H1 (cell line): ENCODE measurements at regions not wholly inside any gene's neighbourhood (a gene's known extent, or its start where the extent isn't known, plus 50 kb on each side); places are given as distances from the start of the nearest gene placed in this dataset.

Experiments
- CBX8 ChIP-seq: fragments of 300-800, 300-1000 bp; sonication (generic); IDR thresholded peaks from 2 replicates; pipeline ENCODE4 v1.7.1; 2016; ENCODE audit warnings: low read depth, low read length, borderline replicate concordance
- E2F6 ChIP-seq: IDR thresholded peaks from 2 replicates; pipeline ENCODE4 v1.6.1; 2012; ENCODE audit warnings: inconsistent platforms
- KDM4A ChIP-seq: IDR thresholded peaks from one replicate; pipeline ENCODE4 v1.7.1; 2012; ENCODE audit warnings: low read depth, mild to moderate bottlenecking, moderate library complexity, low read length, inconsistent platforms; ENCODE audit not compliant: severe bottlenecking
- POLR2A ChIP-seq, 2 experiments: IDR thresholded peaks; 1 replicate in 1 of 2; 2 replicates in 1 of 2; pipeline ENCODE4 v1.6.1; 2011; ENCODE audit warnings: low read depth in 2 of 2, low read length in 2 of 2, mild to moderate bottlenecking in 2 of 2; ENCODE audit errors: control extremely low read depth in 1 of 2
- SP1 ChIP-seq: IDR thresholded peaks from 2 replicates; pipeline ENCODE4 v1.6.1; 2011; ENCODE audit warnings: low read depth, low read length

DNA sequence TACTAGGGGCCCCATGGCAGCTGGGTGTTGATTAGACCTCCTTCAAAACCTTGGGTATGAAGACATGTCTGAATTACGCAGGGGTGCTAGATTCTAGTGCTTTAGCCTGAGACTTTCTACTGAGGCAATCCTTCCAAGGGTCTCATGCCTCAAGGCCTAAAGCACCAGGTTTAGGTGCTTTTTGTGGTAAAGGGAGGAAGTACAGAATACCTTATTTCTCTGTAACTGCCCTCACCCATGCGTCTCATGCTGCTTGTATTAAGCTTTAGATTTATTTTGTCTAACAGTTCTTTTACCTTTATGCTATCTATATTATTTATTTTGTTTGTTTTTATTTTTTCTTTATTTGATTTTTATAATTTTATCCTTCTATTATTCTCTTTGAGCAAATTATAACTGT is 190.2 kb upstream of the GK2 start (continued):
- no peak for TF ChIP-seq E2F6
- TF ChIP-seq CBX8 = no peak
- TF ChIP-seq SP1 = no peak
- no peak for TF ChIP-seq KDM4A
- no peak for TF ChIP-seq POLR2A (IDR thresholded peaks at IDR 0.05; ENCODE audit: control extremely low read depth in 1 of 2, low read depth in 2 of 2, low read length in 2 of 2)
- TF ChIP-seq, all 59 proteins: peak for 0
